Stimulated activated naive CD8-positive, alpha-beta T cell treated with anti-CD3 and anti-CD28 coated beads, Interleukin-15, Interleukin-2, amounts not matched to agents 100 U/mL and 50 U/mL, for 24 hours (primary cell): ENCODE measurements at regions not wholly inside any gene's neighbourhood (a gene's known extent, or its start where the extent isn't known, plus 50 kb on each side); places are given as distances from the start of the nearest gene placed in this dataset.
"Not testable (repeated sequence)": the region's sequence is repeated elsewhere in the genome, so short reads cannot be mapped to it uniquely, and the experiment has no call there.

Experiments
- ATAC-seq: fragments of 150-1000 bp; cut with Tn5 transposase; one replicate; pipeline ENCODE4 v1.10.0; 2021
- DNase-seq: peaks from one replicate; pipeline ENCODE4 v3.0.0; 2021

DNA sequence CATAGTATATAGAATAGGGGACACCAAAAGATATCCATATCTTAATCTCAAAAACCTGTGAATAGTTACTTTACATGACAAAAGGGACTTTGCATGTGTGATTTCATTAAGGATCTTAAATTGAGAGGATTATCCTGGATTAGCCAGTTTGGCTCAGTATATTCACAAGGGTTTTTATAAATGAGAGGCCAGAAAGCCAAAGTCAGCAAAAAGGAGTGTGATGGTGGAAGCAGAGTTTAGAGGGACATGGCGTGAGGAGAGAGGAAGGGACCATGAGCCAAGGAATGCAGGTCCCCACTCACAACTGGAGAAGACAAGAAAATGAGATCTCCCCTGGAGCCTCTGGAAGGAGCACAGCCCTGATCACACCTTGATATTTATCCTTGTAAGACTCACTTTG lies 648.5 kb upstream of the LCORL start:
- no peak for ATAC-seq
- DNase-seq, result no peak

DNA sequence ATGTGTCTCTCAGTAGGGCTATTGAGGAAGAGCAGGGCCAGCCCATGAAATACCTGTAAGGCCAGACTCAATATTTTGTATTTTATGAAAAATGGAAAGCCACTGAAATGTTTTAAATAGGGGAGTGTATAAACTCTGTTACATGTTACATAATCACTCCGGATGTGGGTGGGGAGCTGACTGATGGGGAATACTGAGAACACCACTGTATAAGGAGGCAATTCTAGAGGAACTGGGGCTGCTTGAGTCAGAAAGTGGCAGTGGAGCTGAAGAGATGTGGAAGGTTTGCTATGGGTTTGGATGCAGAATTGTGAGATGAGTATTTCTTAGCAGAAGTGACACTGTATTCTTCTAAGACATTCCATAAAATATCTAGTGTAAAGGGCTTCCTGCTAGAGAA lies 647.8 kb upstream of the LCORL start:
- DNase-seq (no peak), ATAC-seq (no peak)

DNA sequence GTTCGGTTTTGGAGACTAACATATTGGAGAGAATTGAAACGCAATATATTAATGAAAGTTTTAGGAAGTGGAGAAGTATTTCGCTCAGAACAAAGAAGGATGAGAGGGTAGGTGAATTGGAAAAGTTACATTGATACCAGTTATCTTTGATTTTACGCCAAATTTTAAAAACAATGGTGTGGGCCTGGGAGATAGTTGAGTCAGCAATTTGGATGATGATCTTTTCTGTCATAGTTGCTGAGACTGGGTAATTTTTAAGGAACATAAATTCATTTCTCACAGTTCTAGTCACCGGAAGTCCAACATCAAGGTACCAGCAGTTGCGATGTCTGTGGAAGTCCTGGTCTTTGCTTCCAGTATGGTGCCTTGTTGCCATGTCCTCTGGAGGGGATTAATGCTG lies 644.8 kb upstream of the LCORL start:
- DNase-seq (no peak), ATAC-seq (no peak)

DNA sequence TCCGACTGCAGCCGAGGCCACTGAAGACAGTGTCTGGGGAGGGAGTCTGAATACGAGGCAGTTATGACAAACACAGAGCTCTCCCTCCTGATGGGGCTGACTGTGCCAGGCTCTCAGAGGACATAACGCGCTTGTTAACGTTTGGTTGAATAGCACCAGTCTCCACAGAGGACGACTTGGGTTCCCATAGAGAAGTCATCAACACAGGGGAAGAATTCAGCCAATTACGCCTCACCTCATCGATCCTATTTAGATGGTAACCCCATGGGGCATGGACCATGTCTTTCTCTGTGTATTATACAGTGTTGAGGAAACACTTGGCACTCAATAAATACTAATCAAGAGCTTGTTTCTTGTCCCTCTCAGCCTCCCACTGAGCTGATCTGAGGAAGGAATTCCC lies 642.6 kb upstream of the LCORL start:
- DNase-seq, result no peak
- ATAC-seq, result no peak

DNA sequence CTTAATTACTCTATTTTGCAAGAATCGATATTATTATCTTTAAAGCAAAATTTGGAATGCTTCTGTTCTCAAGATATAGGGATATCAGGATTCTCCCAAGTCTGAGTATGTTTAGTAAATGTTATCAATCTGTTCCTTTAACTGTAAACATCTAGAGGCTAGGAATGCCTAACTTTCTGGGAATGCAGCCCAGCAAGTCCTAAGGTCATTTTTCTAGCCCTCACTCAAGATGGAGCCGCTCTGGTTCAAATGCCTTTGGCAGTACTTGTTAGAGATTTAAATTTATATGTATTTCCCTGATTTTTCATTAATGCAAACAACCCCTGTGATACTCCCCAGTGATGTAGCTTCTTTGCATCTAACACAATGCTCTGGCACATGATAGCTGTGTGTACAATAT lies 623.8 kb upstream of the LCORL start:
- ATAC-seq (no peak), DNase-seq (no peak)

DNA sequence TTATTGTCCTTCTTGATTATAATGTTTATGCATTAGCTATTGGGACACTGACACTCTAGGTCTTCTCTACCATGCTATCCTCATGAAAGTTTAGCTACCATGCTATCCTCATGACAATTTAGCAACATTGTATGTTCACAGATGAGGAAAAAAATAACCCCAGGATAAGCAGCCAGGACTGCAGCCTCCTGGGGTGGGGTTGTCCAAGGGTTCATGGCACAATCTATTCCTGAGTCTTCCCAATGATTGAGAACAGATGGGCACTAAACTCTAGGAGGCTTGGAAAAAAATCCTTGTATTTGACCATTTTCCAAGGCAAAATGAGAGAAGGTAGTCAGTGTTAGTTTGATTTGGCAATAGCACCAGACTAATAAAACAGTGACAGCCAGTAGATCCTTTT lies 619.8 kb upstream of the LCORL start:
- DNase-seq (no peak), ATAC-seq (no peak)

DNA sequence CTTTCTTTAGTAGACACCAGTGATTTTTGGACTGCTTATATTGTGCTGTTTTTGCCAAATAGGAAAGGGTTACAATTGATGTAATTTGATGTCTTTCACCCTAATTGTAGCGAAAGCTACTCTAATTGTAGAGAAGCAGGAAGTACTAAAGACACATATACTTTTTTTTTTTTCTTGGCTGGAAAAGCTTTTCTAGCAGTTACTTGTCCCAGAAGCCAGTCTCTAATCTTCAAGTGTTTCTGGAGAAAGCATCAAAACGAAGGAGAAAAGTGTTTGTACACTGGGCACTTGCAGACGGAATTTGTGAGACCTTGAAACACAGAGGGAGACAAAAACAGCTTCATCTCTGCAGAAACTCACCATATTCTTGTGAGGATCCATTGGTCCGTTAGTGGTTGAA lies 616.5 kb upstream of the LCORL start:
- ATAC-seq, result no peak
- DNase-seq, result no peak

DNA sequence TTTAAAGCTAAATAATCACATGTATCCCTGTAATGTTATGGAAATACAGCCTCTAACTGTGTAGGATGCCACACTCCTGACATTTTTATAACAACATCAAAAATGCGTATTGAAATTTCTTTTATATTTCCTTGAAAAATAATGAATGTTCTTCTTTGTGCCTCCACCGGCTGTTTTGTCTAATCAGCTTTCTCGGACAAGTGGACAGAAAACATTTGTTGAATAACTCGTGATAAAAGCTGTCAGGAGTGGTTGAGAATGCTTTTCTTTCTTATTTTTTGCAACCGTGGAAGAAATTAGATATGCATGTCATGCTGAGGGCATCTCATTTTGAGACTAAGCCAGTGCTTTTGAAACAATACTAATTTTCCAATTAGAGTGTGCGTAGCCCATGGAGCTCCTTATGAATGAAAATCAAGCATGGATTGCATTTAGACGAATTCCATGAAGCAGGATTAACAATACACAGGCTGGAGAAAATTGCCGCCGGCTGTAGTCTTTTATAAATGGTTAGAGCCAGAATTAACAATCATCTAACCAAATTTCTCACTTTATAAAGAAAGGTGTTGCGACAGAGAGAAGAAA lies 614.5 kb upstream of the LCORL start:
- ATAC-seq (no peak), DNase-seq (no peak)

DNA sequence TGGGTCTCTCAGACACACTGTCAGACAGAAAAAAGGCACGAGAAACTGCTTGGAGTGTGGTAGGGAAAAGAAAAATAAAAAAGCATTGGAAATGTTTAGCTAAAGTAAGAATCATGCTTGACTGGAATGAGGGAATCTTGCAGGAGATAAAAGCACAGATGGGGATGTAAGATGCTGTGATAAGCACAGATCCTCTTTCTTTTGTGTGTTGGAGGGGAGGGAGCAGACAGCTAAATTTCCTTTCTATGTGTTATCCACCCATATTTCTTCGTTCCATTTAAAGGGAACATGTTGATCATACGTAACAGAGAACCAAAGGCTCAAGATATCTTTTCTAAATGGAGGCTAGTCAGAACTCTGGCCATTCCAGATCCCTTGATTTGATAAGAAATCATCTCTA lies 614.0 kb upstream of the LCORL start:
- no peak for DNase-seq
- no peak for ATAC-seq

DNA sequence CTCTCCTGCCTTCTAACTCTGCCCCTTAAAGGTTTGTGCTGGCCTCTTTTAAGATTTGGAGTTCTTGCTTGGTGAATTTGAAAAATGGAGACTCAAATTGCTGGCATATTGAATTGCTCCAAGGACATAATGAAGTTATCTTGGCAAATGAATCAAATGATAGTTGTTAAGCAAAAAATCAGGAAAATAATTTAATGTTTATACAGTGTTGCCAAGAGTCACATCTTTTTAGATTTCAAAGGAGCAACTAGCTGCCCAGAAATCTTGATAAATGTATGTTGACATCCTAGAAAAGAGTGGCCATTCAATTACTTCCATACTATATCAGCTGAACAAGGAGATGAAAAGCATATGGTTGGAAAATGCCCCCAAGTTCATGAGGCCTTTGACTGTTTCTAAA lies 610.0 kb upstream of the LCORL start:
- ATAC-seq, result no peak

DNA sequence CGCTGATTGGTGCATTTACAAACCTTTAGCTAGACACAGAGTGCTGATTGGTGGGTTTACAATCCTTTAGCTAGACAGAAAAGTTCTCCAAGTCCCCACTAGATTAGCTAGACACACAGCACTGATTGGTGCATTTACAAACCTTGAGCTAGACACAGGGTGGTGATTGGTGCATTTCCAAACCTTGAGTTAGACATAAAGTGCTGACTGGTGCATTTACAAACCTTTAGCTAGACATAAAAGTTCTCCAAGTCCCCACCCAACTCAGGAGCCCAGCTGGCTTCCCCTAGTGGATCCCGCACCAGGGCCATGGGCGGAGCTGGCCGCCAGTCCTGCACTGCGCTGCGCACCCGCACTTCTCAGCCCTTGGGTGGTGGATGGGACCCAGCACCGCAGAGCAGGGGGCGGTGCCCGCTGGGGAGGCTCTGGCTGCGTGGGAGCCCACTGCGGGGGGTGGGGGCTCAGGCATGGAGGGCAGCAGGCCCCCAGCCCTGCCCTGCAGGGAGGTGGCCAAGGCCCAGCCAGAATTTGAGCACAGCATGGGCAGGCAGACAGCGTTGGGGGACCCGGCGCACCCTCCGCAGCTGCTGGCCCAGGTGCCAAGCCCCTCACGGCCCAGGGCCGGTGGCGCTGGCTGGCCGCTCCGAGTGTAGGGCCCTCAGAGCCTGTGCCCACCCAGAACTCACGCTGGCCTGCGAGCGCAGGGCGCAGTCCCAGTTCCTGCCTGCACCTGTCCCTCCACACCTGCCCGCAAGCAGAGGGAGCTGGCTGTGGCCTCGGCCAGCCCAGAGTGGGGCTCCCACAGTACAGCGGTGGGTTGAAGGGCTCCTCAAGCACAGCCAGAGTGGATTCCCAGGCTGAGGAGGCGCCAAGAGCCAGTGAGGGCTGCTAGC lies 608.9 kb upstream of the LCORL start:
- ATAC-seq (no peak), DNase-seq (no peak)

More for the DNA sequence above, 610.0 kb upstream of the LCORL start:
- DNase-seq, result no peak

DNA sequence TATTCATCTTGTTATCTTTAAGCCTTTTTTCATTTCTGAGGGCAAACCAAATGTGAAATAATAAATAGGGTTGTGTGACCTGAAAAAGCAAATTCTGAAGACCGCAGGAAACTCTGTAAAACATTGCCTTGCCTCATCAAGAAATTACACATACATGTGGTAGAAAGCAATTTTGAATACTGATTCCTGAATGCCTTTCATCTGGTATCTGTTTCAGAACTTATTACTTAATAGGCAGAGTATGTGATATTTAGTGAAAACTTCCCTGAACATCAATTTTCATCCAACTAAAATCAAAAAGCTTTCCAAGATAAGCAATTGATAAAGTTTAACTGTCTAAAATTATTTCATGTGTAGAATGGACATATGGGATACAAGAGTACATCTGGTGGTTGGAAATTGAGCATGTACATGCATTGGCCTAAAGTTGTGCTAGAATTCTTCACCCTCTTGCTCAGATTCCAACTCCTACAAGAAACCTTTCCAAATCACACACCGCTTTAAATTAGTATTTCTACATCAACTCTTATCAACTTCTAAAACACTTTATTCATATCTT lies 606.0 kb upstream of the LCORL start:
- DNase-seq (no peak), ATAC-seq (no peak)

DNA sequence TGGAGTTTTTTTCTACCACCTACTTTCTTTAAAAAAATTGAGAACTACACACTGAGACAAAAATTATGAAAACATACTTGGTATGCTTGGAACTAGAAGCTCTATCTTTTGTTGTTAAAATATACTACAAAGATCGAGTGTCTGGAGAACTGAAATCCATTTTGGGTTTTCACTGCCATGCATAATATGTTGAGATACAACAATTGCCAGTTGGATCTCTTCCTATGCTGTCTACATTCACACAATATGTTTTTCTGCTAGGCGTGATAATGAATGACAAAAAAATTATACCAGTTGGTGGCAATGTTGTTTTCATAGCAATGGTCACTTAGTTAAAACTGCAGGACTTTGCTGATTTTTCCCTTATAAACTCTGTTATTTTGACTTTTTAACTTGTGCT lies 605.4 kb upstream of the LCORL start:
- DNase-seq (no peak), ATAC-seq (no peak)

DNA sequence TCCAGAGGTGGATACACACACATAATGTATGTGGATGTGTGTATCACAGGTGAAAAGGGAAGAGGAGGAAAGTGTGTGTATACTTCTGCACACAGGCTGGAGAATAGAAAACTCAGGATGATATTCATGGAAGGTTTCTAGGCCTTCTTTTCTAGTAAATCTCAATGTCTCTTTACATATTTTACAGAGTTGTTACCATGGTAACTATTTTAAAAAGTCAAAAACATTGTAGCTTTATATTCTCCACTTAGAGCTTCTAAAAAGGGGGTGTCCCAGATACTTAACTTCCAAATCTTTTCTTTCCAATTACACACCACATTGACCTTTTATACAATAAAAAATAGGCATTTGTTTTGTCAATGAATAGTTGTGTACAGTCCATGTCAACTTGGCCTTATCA lies 604.8 kb upstream of the LCORL start:
- DNase-seq (no peak), ATAC-seq (no peak)

DNA sequence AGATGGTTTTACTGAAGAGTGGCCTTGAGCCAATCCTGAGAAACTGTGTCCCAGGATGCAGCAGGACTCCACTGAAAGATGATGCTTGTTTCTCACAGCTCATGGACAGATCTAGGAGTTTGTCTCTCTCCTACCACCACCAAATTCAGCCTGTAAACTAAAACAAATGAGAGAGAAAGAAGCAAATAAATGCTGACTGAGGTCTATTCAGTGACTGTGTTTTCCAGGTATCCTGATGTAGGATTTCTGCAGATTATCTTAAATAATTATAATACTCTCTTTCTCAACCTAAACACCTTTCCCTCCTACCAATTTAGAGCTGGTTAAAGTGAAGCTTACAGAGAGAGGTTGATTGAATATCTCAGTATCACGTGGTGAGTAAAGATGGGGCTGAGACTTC lies 599.6 kb upstream of the LCORL start:
- no peak for DNase-seq
- ATAC-seq, result no peak

DNA sequence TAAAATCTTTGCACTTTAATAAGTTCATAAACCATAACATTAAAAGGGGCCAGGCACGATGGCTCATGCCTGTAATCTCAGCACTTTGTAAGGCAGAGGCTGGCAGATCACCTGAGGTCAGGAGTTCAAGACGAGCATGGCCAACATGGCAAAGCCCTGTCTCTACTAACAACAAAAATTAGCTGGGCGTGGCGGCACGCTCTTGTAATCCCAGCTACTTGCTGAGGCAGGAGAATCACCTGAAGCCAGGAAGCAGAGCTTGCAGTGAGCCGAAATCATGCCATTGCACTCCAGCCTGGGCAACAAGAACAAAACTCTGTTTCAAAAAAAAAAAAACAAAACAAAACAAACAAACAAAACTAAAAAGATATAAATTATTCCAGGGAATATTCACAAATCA lies 595.2 kb upstream of the LCORL start:
- ATAC-seq (no peak), DNase-seq (no peak)

DNA sequence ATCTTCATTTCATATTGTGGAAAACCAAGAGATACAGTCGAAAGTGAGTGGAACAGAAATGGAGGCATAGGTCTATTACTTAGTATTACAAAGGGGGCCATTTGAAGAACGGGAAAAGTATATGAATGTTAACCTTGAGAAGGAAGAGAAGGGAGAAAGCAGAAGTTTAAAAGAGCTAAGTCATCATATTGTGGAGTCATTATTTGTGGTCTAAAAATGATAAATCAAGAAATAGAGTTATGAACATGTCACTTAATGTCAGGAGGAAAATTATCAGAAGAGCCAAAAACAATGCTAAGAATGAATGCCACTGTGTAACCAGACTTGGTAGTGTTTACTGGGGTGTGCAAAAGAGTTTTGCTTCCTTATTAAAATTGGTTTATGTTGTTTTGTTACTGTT lies 589.5 kb upstream of the LCORL start:
- no peak for ATAC-seq
- no peak for DNase-seq

DNA sequence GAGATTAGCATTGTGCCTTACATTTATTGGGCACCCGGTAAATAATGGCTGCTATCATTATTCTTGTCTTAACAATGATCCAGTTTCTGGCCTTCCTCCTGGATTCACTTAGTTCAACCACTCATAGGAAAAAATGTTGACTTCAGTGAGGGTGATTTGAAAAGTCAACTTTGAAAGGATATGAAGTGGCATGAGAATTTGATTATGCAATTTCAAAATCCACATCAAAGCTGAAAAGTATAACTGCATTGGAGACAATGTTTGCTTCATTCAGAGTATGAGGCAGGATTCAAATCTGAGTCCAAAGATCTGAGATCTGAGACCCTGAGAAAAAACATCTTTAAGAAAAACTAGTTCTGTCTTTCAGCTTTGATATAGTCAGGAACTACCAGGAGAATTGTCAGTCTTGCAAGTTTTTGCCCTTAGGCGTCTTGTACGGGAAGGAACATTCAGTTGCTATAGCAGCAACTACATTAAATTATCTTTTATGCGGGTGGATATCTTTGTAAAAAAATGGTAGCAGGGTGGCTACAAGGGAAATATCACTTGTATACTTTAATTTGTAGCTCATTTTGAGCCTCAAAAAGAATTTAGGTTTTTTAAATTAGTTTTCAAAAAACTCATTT lies 587.5 kb upstream of the LCORL start:
- no peak for ATAC-seq
- DNase-seq, result no peak

DNA sequence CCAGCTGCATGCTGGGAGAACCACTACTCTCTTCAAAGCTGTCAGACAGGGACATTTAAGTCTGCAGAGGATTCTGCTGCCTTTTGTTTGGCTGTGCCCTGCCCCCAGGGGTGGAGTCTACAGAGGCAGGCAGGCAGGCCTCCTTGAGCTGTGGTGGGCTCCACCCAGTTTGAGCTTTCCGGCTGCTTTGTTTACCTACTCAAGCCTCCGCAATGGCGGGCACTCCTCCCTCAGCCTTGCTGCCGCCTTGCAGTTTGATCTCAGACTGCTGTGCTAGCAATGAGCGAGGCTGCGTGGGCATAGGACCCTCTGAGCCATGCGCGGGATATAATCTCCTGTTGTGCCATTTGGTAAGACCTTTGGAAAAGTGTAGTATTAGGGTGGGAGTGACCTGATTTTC lies 581.1 kb upstream of the LCORL start:
- DNase-seq, ATAC-seq: not testable (repeated sequence)

DNA sequence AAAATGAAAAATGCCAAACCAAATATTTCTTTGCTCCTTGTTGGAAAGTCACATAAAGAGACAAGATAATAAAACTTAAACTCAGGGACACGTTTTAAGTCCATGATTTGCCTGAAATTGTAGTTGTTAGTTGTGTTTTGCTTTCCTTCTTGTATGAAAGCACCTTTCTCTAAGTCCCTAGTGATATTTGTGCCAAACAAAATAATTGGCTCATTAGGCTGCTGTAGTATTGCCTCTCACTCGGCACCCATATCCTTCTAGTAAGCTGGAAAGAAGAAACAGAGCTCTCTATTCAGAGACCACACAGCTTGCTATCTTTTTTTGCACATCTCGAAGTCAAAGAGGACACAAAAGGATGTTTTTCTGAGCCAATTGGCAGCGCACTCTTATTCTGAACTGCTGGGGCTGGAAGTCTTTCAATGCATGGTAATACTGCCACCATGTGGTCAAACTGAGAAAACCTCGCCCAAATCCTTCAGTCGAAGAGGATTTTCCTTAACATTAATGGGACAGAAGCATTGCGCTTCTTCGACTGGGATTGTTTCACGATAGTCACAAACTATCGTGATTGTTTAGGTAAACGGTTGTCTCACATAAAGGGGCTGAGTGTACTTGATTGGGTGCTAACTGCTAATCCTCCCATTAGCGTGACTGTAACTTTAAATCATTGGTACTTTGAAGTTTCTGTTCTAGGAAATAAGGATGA lies 571.9 kb upstream of the LCORL start:
- DNase-seq (peak; percentile 29), ATAC-seq (peak; percentile 36)

DNA sequence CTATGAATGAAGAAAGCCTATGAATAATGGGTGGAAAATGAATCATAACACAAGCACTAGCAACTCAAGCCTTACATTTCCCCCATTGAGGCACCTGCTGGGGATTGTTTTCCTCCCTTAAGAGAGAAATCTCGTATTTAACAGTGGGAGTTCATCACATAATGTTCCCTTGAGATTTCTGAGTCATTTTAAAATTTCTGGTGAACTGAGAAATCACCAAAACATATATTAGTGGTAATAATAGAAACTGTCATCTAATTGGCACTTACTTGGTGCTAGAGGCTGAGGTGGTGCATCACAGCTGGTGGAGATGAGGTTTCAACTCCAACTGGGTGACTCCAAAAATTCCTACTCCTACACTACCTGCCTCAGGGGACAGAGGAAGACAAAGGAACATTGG lies 561.3 kb upstream of the LCORL start:
- DNase-seq (no peak), ATAC-seq (no peak)

DNA sequence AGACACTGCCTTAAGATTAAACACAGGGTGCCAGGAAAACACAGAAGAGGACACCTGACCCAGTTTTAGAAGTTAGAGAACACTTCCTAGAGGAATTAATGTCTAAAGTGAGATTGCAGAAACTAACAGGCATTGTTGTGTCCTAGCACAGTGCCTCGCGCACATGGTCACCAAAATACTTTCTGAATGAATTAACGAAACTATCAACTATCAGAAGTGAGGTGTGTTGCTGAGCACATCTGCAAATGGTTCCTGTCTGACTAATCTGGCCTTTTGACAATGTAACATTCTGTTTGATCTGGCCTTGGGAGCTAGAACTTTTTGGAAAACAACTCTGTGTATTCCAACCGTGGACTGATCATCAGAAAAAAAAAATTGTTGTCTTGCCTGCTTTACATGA lies 556.8 kb upstream of the LCORL start:
- no peak for ATAC-seq

DNA sequence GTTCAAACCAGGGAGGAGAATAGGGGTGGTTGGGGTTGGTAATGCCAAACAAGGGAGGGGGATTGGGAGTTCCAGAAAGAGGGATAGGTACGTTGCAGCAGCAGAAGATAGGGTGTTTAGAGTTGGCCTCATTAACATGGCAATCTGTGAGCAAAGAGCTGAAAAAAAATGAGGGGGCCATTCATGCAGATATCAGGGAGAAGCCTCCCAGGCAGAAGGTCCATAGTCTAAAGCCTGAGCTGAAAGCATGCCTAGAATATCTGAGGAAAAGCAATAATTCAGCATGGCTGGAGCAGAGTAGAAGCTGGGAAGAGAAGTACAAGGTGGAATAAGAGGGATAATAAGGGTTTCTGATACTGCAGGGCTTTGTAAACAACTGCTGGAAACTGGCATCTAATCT lies 550.9 kb upstream of the LCORL start:
- no peak for ATAC-seq
- DNase-seq, result no peak

More for the DNA sequence above, 556.8 kb upstream of the LCORL start:
- no peak for DNase-seq
